ENCODE measurements at regions not wholly inside any gene's neighbourhood (a gene's known extent, or its start where the extent isn't known, plus 50 kb on each side); places are given as distances from the start of the nearest gene placed in this dataset.
"Not testable (repeated sequence)": the region's sequence is repeated elsewhere in the genome, so short reads cannot be mapped to it uniquely, and the experiment has no call there.

DNA sequence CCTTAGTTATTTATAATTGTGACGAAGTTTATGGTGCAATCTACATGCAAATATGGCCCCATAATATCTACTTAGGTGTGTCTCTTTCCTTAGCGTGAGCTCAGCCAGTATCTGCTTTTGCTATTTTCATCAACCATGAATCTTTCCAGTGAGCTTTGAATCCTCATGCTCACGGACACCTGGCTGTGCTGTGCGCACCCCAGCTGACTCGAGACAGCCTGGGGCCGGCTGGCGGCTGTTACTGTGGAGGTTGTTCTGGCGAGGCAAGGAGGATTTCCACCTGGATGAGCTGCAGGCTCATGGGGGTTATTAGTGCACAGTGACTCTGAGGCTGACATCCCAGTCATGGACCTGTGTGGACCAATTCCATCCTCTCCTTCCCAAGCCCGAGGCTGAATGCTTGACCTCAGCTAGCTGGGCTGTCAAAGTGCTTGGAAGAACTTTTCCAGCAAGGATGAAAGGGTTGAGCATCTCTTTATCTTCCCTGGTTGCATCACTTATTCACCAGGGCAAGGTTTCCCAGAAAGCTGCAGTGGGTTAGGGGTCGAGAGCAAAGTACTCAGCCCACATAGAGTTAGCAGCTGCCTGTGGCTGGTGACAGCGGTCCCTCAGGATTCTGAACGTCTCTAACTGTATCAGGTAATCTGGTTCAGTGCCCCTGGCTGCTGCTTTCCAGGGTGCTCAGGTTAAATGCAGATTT lies 141.7 kb downstream of the ARL4C start:
- Histone ChIP-seq H3K27me3 (ENCODE audit: control insufficient read depth, extremely low read depth, insufficient read depth, low read length) (no peaks in the 10 kb centered on the region), H3K4me2 (ENCODE audit: control insufficient read depth, extremely low read depth, insufficient read depth, low read depth, low read length) (no peak overlapping the region), H3K4me3 (ENCODE audit: control insufficient read depth in 2 of 3, extremely low read depth in 1 of 3, insufficient read depth in 2 of 3, low read depth in 1 of 3, low read length in 3 of 3) (no peak overlapping the region), H4K20me1 (ENCODE audit: control insufficient read depth, extremely low read depth, insufficient read depth, low read length) (no peaks in the 10 kb centered on the region), H3K9me3 (ENCODE audit: control insufficient read depth, low read depth, low read length) (no peaks in the 10 kb centered on the region), H2AFZ (ENCODE audit: control insufficient read depth, low read length) (no peak overlapping the region), H3K79me2 (ENCODE audit: control insufficient read depth, insufficient read depth, low read length) (no peaks in the 10 kb centered on the region), H3K27ac (ENCODE audit: control insufficient read depth, insufficient read depth, low read length) (no peak overlapping the region), H3K4me1 (ENCODE audit: control insufficient read depth, extremely low read depth, insufficient read depth, low read length) (no peaks in the 10 kb centered on the region), H3K9me1 (ENCODE audit: control insufficient read depth, extremely low read depth, insufficient read depth, low read length) (no peaks in the 10 kb centered on the region), H3K36me3 (ENCODE audit: control insufficient read depth in 2 of 2, extremely low read depth in 1 of 2, insufficient read depth in 2 of 2, low read length in 2 of 2) (no peaks in the 10 kb centered on the region), H3K9ac (ENCODE audit: control insufficient read depth, extremely low read depth, insufficient read depth, low read length) (no peak overlapping the region)
- FAIRE-seq (no peak), DNase-seq (ENCODE audit: low read depth, low spot score) (no peak)
- TF ChIP-seq CTCF (optimal IDR thresholded peaks at IDR 0.05 in 1 of 3, IDR thresholded peaks at IDR 0.05 in 1 of 3, conservative IDR thresholded peaks at IDR 0.05 in 1 of 3; ENCODE audit: extremely low read depth in 1 of 3, insufficient read depth in 2 of 3, low read length in 3 of 3) (no peak), EZH2 (IDR thresholded peaks at IDR 0.05; ENCODE audit: low read length) (no peak)
- dilution Hi-C loops (cut with MboI; ENCODE audit: extremely low pct_ligation_motif_present, low sequenced_read_pairs), result no loop called here

DNA sequence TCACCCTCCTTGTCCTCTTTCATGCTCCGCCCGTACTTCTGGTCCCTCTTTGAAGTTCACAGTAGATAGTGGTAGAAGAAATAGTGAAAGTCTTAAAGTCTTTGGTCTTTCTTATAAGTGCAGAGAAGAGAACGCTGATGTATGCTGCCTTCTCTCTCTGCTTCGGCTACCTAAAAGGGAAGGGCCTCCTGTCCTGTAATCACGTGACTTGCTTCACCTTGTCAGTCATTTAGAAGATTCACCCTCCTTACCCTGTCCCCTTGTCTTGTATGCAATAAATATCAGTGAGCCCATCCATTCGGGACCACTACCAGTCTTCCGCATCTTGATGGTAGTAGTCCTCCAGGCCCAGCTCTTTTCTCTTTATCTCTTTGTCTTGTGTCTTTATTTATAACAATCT lies 144.6 kb downstream of the ARL4C start:
- H3K4me2 ChIP-seq (ENCODE audit: control insufficient read depth, extremely low read depth, insufficient read depth, low read depth, low read length), result no peak overlapping the region
- no peaks in the 10 kb centered on the region for H4K20me1 ChIP-seq (ENCODE audit: control insufficient read depth, extremely low read depth, insufficient read depth, low read length)
- no peak overlapping the region for H3K27ac ChIP-seq (ENCODE audit: control insufficient read depth, insufficient read depth, low read length)
- TF ChIP-seq CTCF (optimal IDR thresholded peaks at IDR 0.05 in 1 of 3, IDR thresholded peaks at IDR 0.05 in 1 of 3, conservative IDR thresholded peaks at IDR 0.05 in 1 of 3; ENCODE audit: extremely low read depth in 1 of 3, insufficient read depth in 2 of 3, low read length in 3 of 3) (no peak), EZH2 (IDR thresholded peaks at IDR 0.05; ENCODE audit: low read length) (no peak)
- FAIRE-seq, result no peak
- no peak for DNase-seq (ENCODE audit: low read depth, low spot score)
- no peaks in the 10 kb centered on the region for H3K4me1 ChIP-seq (ENCODE audit: control insufficient read depth, extremely low read depth, insufficient read depth, low read length)
- dilution Hi-C loops (cut with MboI; ENCODE audit: extremely low pct_ligation_motif_present, low sequenced_read_pairs), result no loop called here
- no peaks in the 10 kb centered on the region for H3K27me3 ChIP-seq (ENCODE audit: control insufficient read depth, extremely low read depth, insufficient read depth, low read length)
- no peaks in the 10 kb centered on the region for H3K9me1 ChIP-seq (ENCODE audit: control insufficient read depth, extremely low read depth, insufficient read depth, low read length)
- H3K79me2 ChIP-seq (ENCODE audit: control insufficient read depth, insufficient read depth, low read length), result no peaks in the 10 kb centered on the region
- H3K9ac ChIP-seq (ENCODE audit: control insufficient read depth, extremely low read depth, insufficient read depth, low read length), result no peak overlapping the region
- no peaks in the 10 kb centered on the region for H3K9me3 ChIP-seq (ENCODE audit: control insufficient read depth, low read depth, low read length)
- no peak overlapping the region for H2AFZ ChIP-seq (ENCODE audit: control insufficient read depth, low read length)
- no peak overlapping the region for H3K4me3 ChIP-seq (ENCODE audit: control insufficient read depth in 2 of 3, extremely low read depth in 1 of 3, insufficient read depth in 2 of 3, low read depth in 1 of 3, low read length in 3 of 3)
- no peaks in the 10 kb centered on the region for H3K36me3 ChIP-seq (ENCODE audit: control insufficient read depth in 2 of 2, extremely low read depth in 1 of 2, insufficient read depth in 2 of 2, low read length in 2 of 2)

- H3K4me3 ChIP-seq (ENCODE audit: control insufficient read depth in 2 of 3, extremely low read depth in 1 of 3, insufficient read depth in 2 of 3, low read depth in 1 of 3, low read length in 3 of 3); H2AFZ ChIP-seq (ENCODE audit: control insufficient read depth, low read length); H3K79me2 ChIP-seq (ENCODE audit: control insufficient read depth, insufficient read depth, low read length); H3K9ac ChIP-seq (ENCODE audit: control insufficient read depth, extremely low read depth, insufficient read depth, low read length); H3K4me1 ChIP-seq (ENCODE audit: control insufficient read depth, extremely low read depth, insufficient read depth, low read length); H3K27ac ChIP-seq (ENCODE audit: control insufficient read depth, insufficient read depth, low read length); H3K9me1 ChIP-seq (ENCODE audit: control insufficient read depth, extremely low read depth, insufficient read depth, low read length); FAIRE-seq; H3K9me3 ChIP-seq (ENCODE audit: control insufficient read depth, low read depth, low read length); H3K4me2 ChIP-seq (ENCODE audit: control insufficient read depth, extremely low read depth, insufficient read depth, low read depth, low read length); H3K36me3 ChIP-seq (ENCODE audit: control insufficient read depth in 2 of 2, extremely low read depth in 1 of 2, insufficient read depth in 2 of 2, low read length in 2 of 2); dilution Hi-C loops (cut with MboI; ENCODE audit: extremely low pct_ligation_motif_present, low sequenced_read_pairs); H3K27me3 ChIP-seq (ENCODE audit: control insufficient read depth, extremely low read depth, insufficient read depth, low read length); DNase-seq (ENCODE audit: low read depth, low spot score); H4K20me1 ChIP-seq (ENCODE audit: control insufficient read depth, extremely low read depth, insufficient read depth, low read length): not testable (repeated sequence)
Measured at GRCh38 chr2:234351866-234352265, 145.0 kb downstream of the ARL4C start.

Measured in keratinocyte (primary cell).